Caco-2 (cell line): ENCODE measurements at regions not wholly inside any gene's neighbourhood (a gene's known extent, or its start where the extent isn't known, plus 50 kb on each side); places are given as distances from the start of the nearest gene placed in this dataset.

Experiments used
- BruUV-seq: library from RNA; stranded (reverse); fragments of 400-500 nt; replicated peaks from 2 replicates; lab custom pipeline; 2021; lab: Mats Ljungman, UMichigan
- CTCF ChIA-PET: fragments of 300-600 bp; sonication (Branson Sonifier 250); formaldehyde crosslinking; loops from one replicate; lab custom pipeline; 2022; ENCODE audit warnings: antibody characterized with exemption; lab: Charles Lee
- POLR2A ChIA-PET: fragments of 300-600 bp; sonication (Branson Sonifier 250); formaldehyde crosslinking; loops from one replicate; lab custom pipeline; 2022; ENCODE audit warnings: antibody characterized with exemption; lab: Charles Lee
- DNase-seq, 2 experiments: peaks; one replicate each; pipeline versions ENCODE4 v3.0.0 to v3.0.0-alpha.2; 2020 to 2022
- H3K27me3 ChIP-seq: replicated peaks from 2 replicates; pipeline ENCODE4 v1.6.0; 2011; ENCODE audit warnings: low read length; ENCODE audit not compliant: control insufficient read depth, insufficient read depth
- H3K36me3 ChIP-seq: 2 replicates; pipeline ENCODE4 v1.5.1; 2011; ENCODE audit warnings: low read length; ENCODE audit not compliant: control insufficient read depth, insufficient read depth
- H3K4me1 ChIP-seq: fragments of 250-450 bp; sonication (Bioruptor Pico); 2 replicates; pipeline ENCODE4 v1.5.1; 2020; ENCODE audit warnings: mild to moderate bottlenecking
- H3K4me3 ChIP-seq: 2 replicates; pipeline ENCODE4 v1.5.1; 2011; ENCODE audit warnings: low read depth, mild to moderate bottlenecking, control low read depth, low read length
- H3K9me3 ChIP-seq: fragments of 250-450 bp; sonication (Bioruptor Pico); 2 replicates; pipeline ENCODE4 v1.5.1; 2020; ENCODE audit warnings: mild to moderate bottlenecking, moderate library complexity
- H3K27ac Mint-ChIP-seq: one replicate; pipeline ENCODE4 v1.8.0; 2022; ENCODE audit warnings: mixed read lengths; ENCODE audit not compliant: unreplicated experiment
- H3K27me3 Mint-ChIP-seq: one replicate; pipeline ENCODE4 v1.8.0; 2022; ENCODE audit warnings: mixed read lengths; ENCODE audit not compliant: insufficient read depth, unreplicated experiment
- H3K36me3 Mint-ChIP-seq: one replicate; pipeline ENCODE4 v1.8.0; 2022; ENCODE audit warnings: mild to moderate bottlenecking, mixed read lengths; ENCODE audit not compliant: insufficient read depth, unreplicated experiment
- H3K4me1 Mint-ChIP-seq: one replicate; pipeline ENCODE4 v1.8.0; 2022; ENCODE audit warnings: low read depth, mixed read lengths; ENCODE audit not compliant: unreplicated experiment
- H3K4me3 Mint-ChIP-seq: one replicate; pipeline ENCODE4 v1.8.0; 2022; ENCODE audit warnings: mild to moderate bottlenecking, moderate library complexity, mixed read lengths; ENCODE audit not compliant: unreplicated experiment
- H3K9me3 Mint-ChIP-seq: one replicate; pipeline ENCODE4 v1.8.0; 2022; ENCODE audit warnings: mixed read lengths; ENCODE audit not compliant: unreplicated experiment
- intact Hi-C: fragments of 100-400 bp; cut with micrococcal nuclease; formaldehyde crosslinking; loops from one replicate; pipeline ENCODE4 v1.10.0; 2022; ENCODE audit not compliant: unreplicated experiment
- TF ChIP-seq, protein P1 (sequence below), 2 experiments: fragments of 200-600 bp in 1 of 2; IDR thresholded peaks; 1 replicate in 1 of 2; 2 replicates in 1 of 2; pipeline versions ENCODE4 v1.5.1 to v1.8.0; 2011 to 2022; ENCODE audit warnings: antibody characterized with exemption in 1 of 2, control low read depth in 1 of 2, inconsistent platforms in 1 of 2, low read depth in 1 of 2, low read length in 1 of 2, mild to moderate bottlenecking in 1 of 2, moderate library complexity in 1 of 2; ENCODE audit not compliant: insufficient read depth in 1 of 2, severe bottlenecking in 1 of 2, unreplicated experiment in 1 of 2

DNA sequence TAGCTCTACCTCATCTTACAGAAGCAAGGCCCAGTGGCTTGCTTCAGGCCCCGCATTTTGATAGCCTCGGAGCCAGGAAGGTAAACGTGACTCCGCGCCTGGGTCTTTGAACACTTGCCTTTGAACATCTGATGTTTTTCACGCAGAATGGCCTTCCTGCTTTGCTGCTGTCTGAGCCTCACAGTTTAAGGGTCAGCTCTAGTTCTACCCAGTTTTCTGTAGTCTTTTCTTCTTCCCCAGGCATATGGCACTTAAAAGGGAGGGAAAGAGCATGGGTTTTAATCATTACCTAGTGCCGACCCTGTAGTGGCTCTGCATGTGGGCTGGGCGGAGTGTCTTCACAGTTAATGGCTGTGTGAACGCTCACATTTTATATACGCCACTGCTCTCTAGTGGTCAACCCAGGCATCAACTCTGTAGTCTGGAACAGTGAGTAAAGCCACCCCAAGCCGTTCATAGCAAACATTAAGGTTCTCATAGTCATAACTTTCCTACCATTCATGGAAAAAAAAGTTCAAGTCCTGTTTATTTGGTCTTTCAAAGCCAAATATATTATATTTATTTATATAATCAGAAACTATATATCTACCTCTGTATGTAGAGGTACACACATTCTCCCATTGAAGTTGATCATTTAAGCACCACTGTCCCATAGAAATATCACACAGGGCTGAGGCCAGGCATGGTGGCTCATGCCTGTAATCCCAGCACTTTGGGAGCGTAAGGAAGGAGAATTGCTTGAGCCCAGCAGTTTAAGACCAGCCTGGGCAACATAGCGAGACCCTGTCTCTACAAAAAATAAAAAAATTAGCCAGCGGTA, 78.1 kb downstream of the IER5 start:
- DNase-seq: peak; percentile 70 to 74
- POLR2A ChIA-PET: no interaction called here
- Mint-ChIP-seq H3K4me1 (no peaks in the 10 kb centered on the region), H3K27me3 (no peaks in the 10 kb centered on the region), H3K36me3 (no peaks in the 10 kb centered on the region), H3K4me3 (peak overlapping the region; percentile 52), H3K27ac (no peak overlapping the region), H3K9me3 (peaks cover 53% of the 10 kb centered on the region)
- no TSS peak for BruUV-seq
- Histone ChIP-seq H3K4me3 (no peak overlapping the region), H3K27me3 (no peaks in the 10 kb centered on the region), H3K36me3 (no peaks in the 10 kb centered on the region), H3K4me1 (no peaks in the 10 kb centered on the region), H3K9me3 (peaks cover 29% of the 10 kb centered on the region)
- intact Hi-C loops: loop anchor here (1.0 to 5.0 kb wide), 6 partner anchors 82 to 649 kb away; no protein-coding TSS in a partner anchor
- CTCF ChIA-PET: interaction anchor here (1.2 to 1.8 kb wide), 2 partner anchors 24 to 285 kb away, joined by 3 to 7 read pairs; no protein-coding TSS in a partner anchor
- TF ChIP-seq, protein P1, sequence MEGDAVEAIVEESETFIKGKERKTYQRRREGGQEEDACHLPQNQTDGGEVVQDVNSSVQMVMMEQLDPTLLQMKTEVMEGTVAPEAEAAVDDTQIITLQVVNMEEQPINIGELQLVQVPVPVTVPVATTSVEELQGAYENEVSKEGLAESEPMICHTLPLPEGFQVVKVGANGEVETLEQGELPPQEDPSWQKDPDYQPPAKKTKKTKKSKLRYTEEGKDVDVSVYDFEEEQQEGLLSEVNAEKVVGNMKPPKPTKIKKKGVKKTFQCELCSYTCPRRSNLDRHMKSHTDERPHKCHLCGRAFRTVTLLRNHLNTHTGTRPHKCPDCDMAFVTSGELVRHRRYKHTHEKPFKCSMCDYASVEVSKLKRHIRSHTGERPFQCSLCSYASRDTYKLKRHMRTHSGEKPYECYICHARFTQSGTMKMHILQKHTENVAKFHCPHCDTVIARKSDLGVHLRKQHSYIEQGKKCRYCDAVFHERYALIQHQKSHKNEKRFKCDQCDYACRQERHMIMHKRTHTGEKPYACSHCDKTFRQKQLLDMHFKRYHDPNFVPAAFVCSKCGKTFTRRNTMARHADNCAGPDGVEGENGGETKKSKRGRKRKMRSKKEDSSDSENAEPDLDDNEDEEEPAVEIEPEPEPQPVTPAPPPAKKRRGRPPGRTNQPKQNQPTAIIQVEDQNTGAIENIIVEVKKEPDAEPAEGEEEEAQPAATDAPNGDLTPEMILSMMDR (IDR thresholded peaks at IDR 0.05; ENCODE audit: insufficient read depth in 1 of 2, low read depth in 1 of 2, low read length in 1 of 2, severe bottlenecking in 1 of 2, unreplicated experiment in 1 of 2): peak; percentile 70 to 81

DNA sequence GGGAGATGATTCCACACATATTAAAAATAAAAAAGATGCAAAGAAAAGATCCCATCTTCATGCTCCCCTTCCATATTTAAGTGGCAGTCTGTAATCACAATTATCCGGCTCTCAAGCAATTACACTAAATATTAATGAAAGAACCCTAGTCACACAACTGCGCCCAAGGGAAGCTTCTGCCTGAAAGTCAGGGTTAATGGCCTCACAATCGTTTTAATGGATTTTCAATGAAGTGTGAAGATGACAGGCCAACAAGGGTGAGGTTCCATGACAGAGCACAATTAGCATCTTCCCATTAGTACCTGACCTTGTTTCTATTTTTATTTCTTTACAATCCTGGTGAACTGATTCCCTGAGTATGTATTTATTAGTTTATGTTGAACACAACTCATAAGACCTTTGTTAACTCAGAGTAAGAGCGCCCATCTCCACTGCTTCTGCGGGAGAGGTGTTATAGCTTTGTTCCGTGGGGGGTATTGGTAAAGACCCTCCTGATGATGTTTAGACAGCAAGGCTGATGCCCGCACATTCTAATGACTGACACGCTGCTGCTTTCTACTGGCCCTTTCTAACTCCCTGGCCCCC, 80.9 kb downstream of the IER5 start:
- Histone ChIP-seq H3K4me1 (no peaks in the 10 kb centered on the region), H3K36me3 (no peaks in the 10 kb centered on the region), H3K4me3 (no peak overlapping the region), H3K9me3 (peaks cover 33% of the 10 kb centered on the region), H3K27me3 (no peaks in the 10 kb centered on the region)
- intact Hi-C loops: loop anchor here (5.0 kb wide), 1 partner anchor 652 kb away; no protein-coding TSS in a partner anchor
- TF ChIP-seq, protein P1 (IDR thresholded peaks at IDR 0.05; ENCODE audit: insufficient read depth in 1 of 2, low read depth in 1 of 2, low read length in 1 of 2, severe bottlenecking in 1 of 2, unreplicated experiment in 1 of 2): no peak
- no peaks in the 10 kb centered on the region for H3K36me3 Mint-ChIP-seq
- POLR2A ChIA-PET: no interaction called here
- no TSS peak for BruUV-seq
- DNase-seq: no peak
- H3K27me3 Mint-ChIP-seq: no peaks in the 10 kb centered on the region
- H3K27ac Mint-ChIP-seq: no peak overlapping the region
- peaks cover 31% of the 10 kb centered on the region for H3K9me3 Mint-ChIP-seq
- no peak overlapping the region for H3K4me3 Mint-ChIP-seq
- H3K4me1 Mint-ChIP-seq: no peaks in the 10 kb centered on the region
- CTCF ChIA-PET: no interaction called here

DNA sequence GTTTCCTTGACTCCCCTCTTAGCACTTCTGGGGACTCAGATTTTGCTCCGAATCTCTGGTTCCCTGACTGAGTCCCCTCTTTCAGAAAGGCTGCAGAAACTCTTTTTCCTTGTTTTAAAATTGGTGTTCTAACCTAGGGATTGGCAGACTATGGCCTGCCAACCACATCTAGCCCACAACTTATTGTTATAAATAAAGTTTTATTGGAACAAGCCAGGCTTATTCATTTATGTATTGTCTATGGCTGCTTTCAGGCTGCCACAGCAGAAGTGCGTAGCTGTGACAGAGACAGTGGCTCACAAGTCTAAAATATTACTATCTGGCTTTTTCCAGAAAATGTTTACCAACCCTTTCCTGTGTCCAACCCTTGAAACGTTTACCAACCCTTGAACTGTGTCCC, 81.7 kb downstream of the IER5 start:
- no peak overlapping the region for H3K4me3 ChIP-seq
- no peaks in the 10 kb centered on the region for H3K4me1 Mint-ChIP-seq
- H3K9me3 Mint-ChIP-seq: peaks cover 23% of the 10 kb centered on the region
- CTCF ChIA-PET: interaction anchor here (0.6 kb wide), 1 partner anchor 851 kb away, joined by 6 read pairs; no protein-coding TSS in a partner anchor
- intact Hi-C loops: no loop called here
- no peak for DNase-seq
- H3K4me3 Mint-ChIP-seq: no peak overlapping the region
- H3K9me3 ChIP-seq: peaks cover 27% of the 10 kb centered on the region
- 0 out of 2 replicates have a peak, but pooled peaks cover 2% of the 10 kb centered on the region for H3K4me1 ChIP-seq
- no peaks in the 10 kb centered on the region for H3K36me3 Mint-ChIP-seq
- H3K36me3 ChIP-seq: no peaks in the 10 kb centered on the region
- H3K27ac Mint-ChIP-seq: no peak overlapping the region
- no peaks in the 10 kb centered on the region for H3K27me3 Mint-ChIP-seq
- TF ChIP-seq, protein P1 (IDR thresholded peaks at IDR 0.05; ENCODE audit: insufficient read depth in 1 of 2, low read depth in 1 of 2, low read length in 1 of 2, severe bottlenecking in 1 of 2, unreplicated experiment in 1 of 2): no peak
- H3K27me3 ChIP-seq: no peaks in the 10 kb centered on the region
- POLR2A ChIA-PET: no interaction called here
- no TSS peak for BruUV-seq
